ENCODE measurements at regions not wholly inside any gene's neighbourhood (a gene's known extent, or its start where the extent isn't known, plus 50 kb on each side); places are given as distances from the start of the nearest gene placed in this dataset.

DNA sequence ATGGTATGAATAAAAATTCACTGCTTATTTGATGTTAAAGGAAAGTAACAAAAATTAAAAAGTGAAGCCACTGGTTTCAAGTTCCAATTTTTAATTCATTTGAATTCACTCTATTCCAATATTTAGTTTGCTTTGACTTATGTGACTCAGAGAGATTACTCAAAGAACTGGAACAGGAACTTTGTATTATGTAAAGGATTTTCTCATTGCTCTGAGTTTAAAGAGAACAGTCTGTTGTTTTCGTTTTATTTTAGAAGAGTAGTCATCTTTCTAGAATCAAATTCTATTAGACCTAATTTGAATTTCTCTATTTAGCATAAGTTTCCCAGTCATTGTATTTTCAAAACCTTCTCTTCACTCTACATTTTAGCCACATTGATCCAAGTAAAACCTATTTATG lies 300.1 kb upstream of the SLC8A1 start:
- TF ChIP-seq, protein P1, sequence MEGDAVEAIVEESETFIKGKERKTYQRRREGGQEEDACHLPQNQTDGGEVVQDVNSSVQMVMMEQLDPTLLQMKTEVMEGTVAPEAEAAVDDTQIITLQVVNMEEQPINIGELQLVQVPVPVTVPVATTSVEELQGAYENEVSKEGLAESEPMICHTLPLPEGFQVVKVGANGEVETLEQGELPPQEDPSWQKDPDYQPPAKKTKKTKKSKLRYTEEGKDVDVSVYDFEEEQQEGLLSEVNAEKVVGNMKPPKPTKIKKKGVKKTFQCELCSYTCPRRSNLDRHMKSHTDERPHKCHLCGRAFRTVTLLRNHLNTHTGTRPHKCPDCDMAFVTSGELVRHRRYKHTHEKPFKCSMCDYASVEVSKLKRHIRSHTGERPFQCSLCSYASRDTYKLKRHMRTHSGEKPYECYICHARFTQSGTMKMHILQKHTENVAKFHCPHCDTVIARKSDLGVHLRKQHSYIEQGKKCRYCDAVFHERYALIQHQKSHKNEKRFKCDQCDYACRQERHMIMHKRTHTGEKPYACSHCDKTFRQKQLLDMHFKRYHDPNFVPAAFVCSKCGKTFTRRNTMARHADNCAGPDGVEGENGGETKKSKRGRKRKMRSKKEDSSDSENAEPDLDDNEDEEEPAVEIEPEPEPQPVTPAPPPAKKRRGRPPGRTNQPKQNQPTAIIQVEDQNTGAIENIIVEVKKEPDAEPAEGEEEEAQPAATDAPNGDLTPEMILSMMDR (conservative IDR thresholded peaks at IDR 0.05; ENCODE audit: low read length), result no peak
- TF ChIP-seq EZH2phosphoT487 (IDR thresholded peaks at IDR 0.05; ENCODE audit: borderline replicate concordance, low read depth, low read length), result no peak
